Loucy (cell line): ENCODE measurements at regions not wholly inside any gene's neighbourhood (a gene's known extent, or its start where the extent isn't known, plus 50 kb on each side); places are given as distances from the start of the nearest gene placed in this dataset.

Experiments
- H2AFZ ChIP-seq: fragments of 200-600 bp; sonication (generic); 2 replicates; pipeline ENCODE4 v1.6.0; 2016; ENCODE audit warnings: antibody characterized with exemption, mild to moderate bottlenecking, low read length, moderate library complexity
- H3F3A ChIP-seq: fragments of 200-600 bp; 2 replicates; pipeline ENCODE4 v1.6.0; 2016; ENCODE audit warnings: antibody characterized with exemption, low read depth, mild to moderate bottlenecking
- H3K27me3 ChIP-seq: fragments of 200-600 bp; sonication (generic); 2 replicates; pipeline ENCODE4 v1.6.1; 2014; ENCODE audit warnings: low read length, mild to moderate bottlenecking; ENCODE audit not compliant: insufficient read depth, poor library complexity, severe bottlenecking
- H3K36me3 ChIP-seq: fragments of 200-600 bp; sonication (generic); 2 replicates; pipeline ENCODE4 v1.6.1; 2016; ENCODE audit warnings: low read length; ENCODE audit not compliant: insufficient read depth
- H3K4me1 ChIP-seq: fragments of 200-600 bp; sonication (generic); 2 replicates; pipeline ENCODE4 v1.5.1; 2014; ENCODE audit warnings: low read length, mild to moderate bottlenecking; ENCODE audit not compliant: insufficient read depth, poor library complexity, severe bottlenecking
- H3K4me2 ChIP-seq: fragments of 200-600 bp; sonication (generic); 2 replicates; pipeline ENCODE4 v1.6.0; 2014; ENCODE audit warnings: antibody characterized with exemption, low read length, low read depth, mild to moderate bottlenecking; ENCODE audit not compliant: poor library complexity, severe bottlenecking
- H3K4me3 ChIP-seq: fragments of 200-600 bp; sonication (generic); 2 replicates; pipeline ENCODE4 v1.5.1; 2014; ENCODE audit warnings: low read length, mild to moderate bottlenecking, mixed read lengths; ENCODE audit not compliant: poor library complexity, severe bottlenecking
- H3K79me2 ChIP-seq: fragments of 200-600 bp; sonication (generic); 2 replicates; pipeline ENCODE4 v1.6.1; 2014; ENCODE audit warnings: low read length; ENCODE audit not compliant: insufficient read depth
- H3K9ac ChIP-seq: fragments of 200-600 bp; sonication (generic); 2 replicates; pipeline ENCODE4 v1.6.0; 2014; ENCODE audit warnings: mild to moderate bottlenecking, low read depth, low read length, moderate library complexity; ENCODE audit not compliant: poor library complexity, severe bottlenecking
- H3K9me2 ChIP-seq: fragments of 200-600 bp; sonication (generic); replicated peaks from 2 replicates; pipeline ENCODE4 v1.6.1; 2016; ENCODE audit warnings: low read depth, low read length, mixed read lengths
- H3K9me3 ChIP-seq: fragments of 200-600 bp; sonication (generic); 2 replicates; pipeline ENCODE4 v1.6.1; 2014; ENCODE audit warnings: mild to moderate bottlenecking, antibody characterized with exemption, low read length, low read depth; ENCODE audit not compliant: insufficient read depth
- H4K20me1 ChIP-seq: fragments of 200-600 bp; sonication (generic); 2 replicates; pipeline ENCODE4 v1.6.0; 2014; ENCODE audit warnings: antibody characterized with exemption, low read length, mild to moderate bottlenecking; ENCODE audit not compliant: insufficient read depth, poor library complexity, severe bottlenecking
- CTCF ChIP-seq: fragments of 200-600 bp; sonication (generic); conservative IDR thresholded peaks from 2 replicates; pipeline ENCODE4 v1.5.1; 2014; ENCODE audit warnings: mild to moderate bottlenecking, antibody characterized with exemption, low read length
- EZH2phosphoT487 ChIP-seq: fragments of 200-600 bp; IDR thresholded peaks from 2 replicates; pipeline ENCODE4 v1.6.1; 2018; ENCODE audit warnings: antibody characterized with exemption, mild to moderate bottlenecking, moderate library complexity, borderline replicate concordance

- Histone ChIP-seq H4K20me1 (no peaks in the 10 kb centered on the region), H3K27me3 (no peaks in the 10 kb centered on the region), H3K9me2 (no peaks in the 10 kb centered on the region), H3F3A (no peaks in the 10 kb centered on the region), H3K4me1 (peaks cover 6% of the 10 kb centered on the region), H3K36me3 (no peaks in the 10 kb centered on the region), H3K4me2 (no peak overlapping the region), H3K9ac (no peak overlapping the region), H2AFZ (no peak overlapping the region), H3K4me3 (no peak overlapping the region), H3K79me2 (no peaks in the 10 kb centered on the region), H3K9me3 (no peaks in the 10 kb centered on the region)
- TF ChIP-seq CTCF: no peak
- TF ChIP-seq EZH2phosphoT487: no peak
Measured at GRCh38 chr13:104769545-104769944, 1703.3 kb upstream of the SLC10A2 start.

- Histone ChIP-seq H4K20me1 (no peaks in the 10 kb centered on the region), H3K9ac (no peak overlapping the region), H2AFZ (no peak overlapping the region), H3K36me3 (no peaks in the 10 kb centered on the region), H3K4me1 (no peaks in the 10 kb centered on the region), H3K9me2 (no peaks in the 10 kb centered on the region), H3K4me3 (no peak overlapping the region), H3K4me2 (no peak overlapping the region), H3F3A (no peaks in the 10 kb centered on the region), H3K27me3 (no peaks in the 10 kb centered on the region), H3K9me3 (no peaks in the 10 kb centered on the region), H3K79me2 (no peaks in the 10 kb centered on the region)
- TF ChIP-seq CTCF: no peak
- TF ChIP-seq EZH2phosphoT487: no peak
Measured at GRCh38 chr13:104766319-104766718, 1700.1 kb upstream of the SLC10A2 start.

GRCh38 chr13:104764600-104764999 lies 1698.4 kb upstream of the SLC10A2 start:
- Histone ChIP-seq H3K9me2 (no peaks in the 10 kb centered on the region), H3K79me2 (no peaks in the 10 kb centered on the region), H3K9me3 (no peaks in the 10 kb centered on the region), H3K36me3 (no peaks in the 10 kb centered on the region), H3K4me2 (no peak overlapping the region), H3K27me3 (no peaks in the 10 kb centered on the region), H3K9ac (no peak overlapping the region), H3K4me1 (no peaks in the 10 kb centered on the region), H4K20me1 (no peaks in the 10 kb centered on the region), H3K4me3 (no peak overlapping the region), H3F3A (no peaks in the 10 kb centered on the region), H2AFZ (no peak overlapping the region)
- TF ChIP-seq EZH2phosphoT487: no peak
- no peak for TF ChIP-seq CTCF
